K562 (cell line): ENCODE measurements at regions not wholly inside any gene's neighbourhood (a gene's known extent, or its start where the extent isn't known, plus 50 kb on each side); places are given as distances from the start of the nearest gene placed in this dataset.
A peak's percentile ranks its signal among the peaks of the same experiment; 100 is the strongest.

Source experiments
- ARID3A ChIP-seq: IDR thresholded peaks from 2 replicates; pipeline ENCODE4 v1.6.1; 2012; ENCODE audit warnings: low read depth, low read length, improper control_type of control experiment, borderline replicate concordance
- ATF1 ChIP-seq, 2 experiments: fragments of 450-650 bp in 1 of 2; IDR thresholded peaks; 2 replicates each; pipeline ENCODE4 v1.6.1; 2016; ENCODE audit warnings: missing compliant biosample characterization in 1 of 2, missing genetic modification characterization in 1 of 2
- ATF7 ChIP-seq: fragments of 450-650 bp; IDR thresholded peaks from 2 replicates; pipeline ENCODE4 v1.7.1; 2014; ENCODE audit warnings: mild to moderate bottlenecking, moderate library complexity
- CHAMP1 ChIP-seq: fragments of 450-650 bp; IDR thresholded peaks from 2 replicates; pipeline ENCODE4 v1.6.1; 2016; ENCODE audit warnings: mild to moderate bottlenecking
- EP400 ChIP-seq: fragments of 450-650 bp; IDR thresholded peaks from 2 replicates; pipeline ENCODE4 v1.6.1; 2017; ENCODE audit warnings: antibody characterized with exemption, mild to moderate bottlenecking, moderate library complexity
- EWSR1 ChIP-seq: fragments of 450-650 bp; IDR thresholded peaks from 2 replicates; pipeline ENCODE4 v1.6.1; 2018; ENCODE audit warnings: borderline replicate concordance, mild to moderate bottlenecking, low read depth, moderate library complexity; ENCODE audit not compliant: partially characterized antibody
- GTF3C2 ChIP-seq: IDR thresholded peaks from 3 replicates; pipeline ENCODE4 v1.6.1; 2011; ENCODE audit warnings: borderline replicate concordance, mild to moderate bottlenecking, moderate library complexity; ENCODE audit not compliant: insufficient read length; ENCODE audit errors: extremely low read depth
- HDAC6 ChIP-seq: IDR thresholded peaks from 2 replicates; pipeline ENCODE4 v1.6.1; 2012; ENCODE audit warnings: low read depth, mild to moderate bottlenecking, control low read depth, inconsistent platforms, low read length, moderate library complexity
- MCM3 ChIP-seq: fragments of 450-650 bp; IDR thresholded peaks from 2 replicates; pipeline ENCODE4 v1.6.1; 2016
- MED1 ChIP-seq: sonication (generic); formaldehyde crosslinking; IDR thresholded peaks from 2 replicates; pipeline ENCODE4 v1.8.1; 2023; ENCODE audit warnings: missing genetic modification reagents, borderline replicate concordance
- NUFIP1 ChIP-seq: fragments of 450-650 bp; IDR thresholded peaks from 2 replicates; pipeline ENCODE4 v1.6.1; 2018; ENCODE audit not compliant: partially characterized antibody
- PHB2 ChIP-seq: fragments of 450-650 bp; IDR thresholded peaks from 2 replicates; pipeline ENCODE4 v1.6.1; 2017; ENCODE audit warnings: low read depth
- POLR2AphosphoS5 ChIP-seq: IDR thresholded peaks from 2 replicates; pipeline ENCODE4 v1.6.1; 2011; ENCODE audit warnings: mild to moderate bottlenecking, low read depth, low read length, moderate library complexity; ENCODE audit not compliant: control insufficient read depth, insufficient read depth
- PPARD ChIP-seq: fragments of 250-450 bp; sonication (Bioruptor Pico); IDR thresholded peaks from 2 replicates; pipeline ENCODE4 v1.8.0; 2022; ENCODE audit warnings: inconsistent platforms, mild to moderate bottlenecking, moderate library complexity
- RCOR1 ChIP-seq, 2 experiments: IDR thresholded peaks; 2 replicates each; pipeline ENCODE4 v1.6.1; 2012; ENCODE audit warnings: low read depth in 2 of 2, low read length in 2 of 2, borderline replicate concordance in 1 of 2, improper control_type of control experiment in 1 of 2
- TEAD4 ChIP-seq, 2 experiments: sonication (generic) in 1 of 2; formaldehyde crosslinking in 1 of 2; IDR thresholded peaks; 2 replicates each; pipeline versions ENCODE4 v1.6.1 to v1.8.0; 2012 to 2022; ENCODE audit warnings: borderline replicate concordance in 1 of 2, inconsistent platforms in 1 of 2, low read length in 1 of 2, mild to moderate bottlenecking in 1 of 2, missing genetic modification reagents in 1 of 2
- ZBTB2 ChIP-seq: fragments of 450-650 bp; IDR thresholded peaks from 2 replicates; pipeline ENCODE4 v1.6.1; 2016; ENCODE audit warnings: antibody characterized with exemption
- ZFP30 ChIP-seq: fragments of 250-450 bp; sonication (Bioruptor Pico); IDR thresholded peaks from 2 replicates; pipeline ENCODE4 v1.8.0; 2022; ENCODE audit warnings: moderate library complexity, mild to moderate bottlenecking, inconsistent platforms, borderline replicate concordance
- ZNF146 ChIP-seq: IDR thresholded peaks from one replicate; pipeline ENCODE4 v1.6.1; 2018; ENCODE audit warnings: missing compliant biosample characterization; ENCODE audit not compliant: unreplicated experiment
- ZNF668 ChIP-seq: fragments of 250-450 bp; sonication (Bioruptor Pico); IDR thresholded peaks from 2 replicates; pipeline ENCODE4 v1.8.0; 2022; ENCODE audit warnings: mild to moderate bottlenecking, inconsistent platforms

GRCh38 chr12:126953365-126953889 lies 1313.5 kb upstream of the TMEM132C start (continued):
- no peak for TF ChIP-seq CHAMP1
- TF ChIP-seq ZBTB2, result no peak
- no peak for TF ChIP-seq MCM3
- TF ChIP-seq ZNF146 (CRISPR knock-in tag), result no peak
- no peak for TF ChIP-seq POLR2AphosphoS5
- no peak for TF ChIP-seq ATF1 (CRISPR knock-in tag; IDR thresholded peaks at IDR 0.05)
- TF ChIP-seq ATF1 (tag; IDR thresholded peaks at IDR 0.05), result peak; percentile 56; the same call in 1 of the 2 replicates
- no peak for TF ChIP-seq ZFP30 (CRISPR knock-in tag)
- no peak for TF ChIP-seq ARID3A
- TF ChIP-seq HDAC6, result no peak
- TF ChIP-seq TEAD4 (IDR thresholded peaks at IDR 0.05; ENCODE audit: low read length), result no peak
- TF ChIP-seq TEAD4 (CRISPR knock-in tag; IDR thresholded peaks at IDR 0.05; ENCODE audit: borderline replicate concordance), result no peak
- no peak for TF ChIP-seq NUFIP1
- no peak for TF ChIP-seq PPARD
- TF ChIP-seq MED1 (CRISPR knock-in tag), result no peak
- peak; percentile 95 for TF ChIP-seq ZNF668 (CRISPR knock-in tag)
- peak; percentile 30; the same call in 1 of the 2 replicates for TF ChIP-seq EP400
- TF ChIP-seq ATF7, result 0 out of 2 replicates have a peak, but pooled peaks have one; percentile 28
- TF ChIP-seq EWSR1, result no peak
- TF ChIP-seq RCOR1 (IDR thresholded peaks at IDR 0.05; ENCODE audit: borderline replicate concordance in 1 of 2, low read depth in 2 of 2, low read length in 2 of 2), result no peak
- no peak for TF ChIP-seq GTF3C2
- no peak for TF ChIP-seq PHB2
